CD4-positive, alpha-beta T cell (primary cell): ENCODE measurements at regions not wholly inside any gene's neighbourhood (a gene's known extent, or its start where the extent isn't known, plus 50 kb on each side); places are given as distances from the start of the nearest gene placed in this dataset.

ENCODE experiments used
- ATAC-seq: fragments of 200-7000 bp; cut with Tn5 transposase; one replicate; pipeline ENCODE4 v1.10.0; 2022; ENCODE audit warnings: mild to moderate bottlenecking; ENCODE audit not compliant: poor library complexity
- CTCF ChIA-PET: fragments of 350-600 bp; sonication (Branson Sonifier 250); formaldehyde crosslinking; loops from one replicate; lab custom pipeline; 2021; ENCODE audit warnings: antibody characterized with exemption, inconsistent platforms; lab: Charles Lee
- POLR2A ChIA-PET: fragments of 350-600 bp; sonication (Branson Sonifier 250); formaldehyde crosslinking; loops from one replicate; lab custom pipeline; 2021; ENCODE audit warnings: antibody characterized with exemption, inconsistent platforms; lab: Charles Lee
- DNase-seq, 14 experiments: peaks; one replicate each; pipeline ENCODE4 v3.0.0-alpha.2; 2013 to 2020; ENCODE audit warnings: mixed read lengths in 2 of 14
- H3K27ac ChIP-seq, 2 donors: one replicate each; pipeline versions ENCODE4 v1.5.1 to v1.7.0; 2013; ENCODE audit warnings: low read length in 2 of 2, low read depth in 1 of 2, mild to moderate bottlenecking in 1 of 2
- H3K27me3 ChIP-seq, 2 experiments: 1 replicate in 1 of 2; 2 replicates in 1 of 2; pipeline versions ENCODE4 v1.6.1 to v1.7.0; 2013; ENCODE audit warnings: low read length in 2 of 2, control low read depth in 1 of 2, mild to moderate bottlenecking in 1 of 2, moderate library complexity in 1 of 2; ENCODE audit not compliant: insufficient read depth in 2 of 2, control insufficient read depth in 1 of 2
- H3K36me3 ChIP-seq: one replicate; pipeline ENCODE4 v1.6.1; 2013; ENCODE audit warnings: low read length, control low read depth; ENCODE audit not compliant: insufficient read depth
- H3K4me1 ChIP-seq: one replicate; pipeline ENCODE4 v1.6.1; 2013; ENCODE audit warnings: low read length, control low read depth; ENCODE audit not compliant: insufficient read depth
- H3K4me3 ChIP-seq: one replicate; pipeline ENCODE4 v1.5.1; 2013; ENCODE audit warnings: mild to moderate bottlenecking, low read length, moderate library complexity
- H3K9me3 ChIP-seq, 2 experiments: 1 replicate in 1 of 2; 2 replicates in 1 of 2; pipeline versions ENCODE4 v1.6.1 to v1.7.0; 2013; ENCODE audit warnings: low read length in 2 of 2, mild to moderate bottlenecking in 2 of 2, control low read depth in 1 of 2, moderate library complexity in 1 of 2; ENCODE audit not compliant: control insufficient read depth in 1 of 2, insufficient read depth in 1 of 2
- H3K27ac Mint-ChIP-seq: one replicate; pipeline ENCODE4 v1.8.0; 2020; ENCODE audit warnings: mixed read lengths
- H3K27me3 Mint-ChIP-seq: one replicate; pipeline ENCODE4 v1.8.0; 2021; ENCODE audit warnings: mixed read lengths
- H3K36me3 Mint-ChIP-seq: one replicate; pipeline ENCODE4 v1.8.0; 2021; ENCODE audit warnings: low read depth, mixed read lengths
- H3K4me1 Mint-ChIP-seq: one replicate; pipeline ENCODE4 v1.8.0; 2021; ENCODE audit warnings: low read depth, mixed read lengths
- H3K4me3 Mint-ChIP-seq: one replicate; pipeline ENCODE4 v1.8.0; 2020; ENCODE audit warnings: mild to moderate bottlenecking, mixed read lengths
- H3K9me3 Mint-ChIP-seq: one replicate; pipeline ENCODE4 v1.8.0; 2020; ENCODE audit warnings: mixed read lengths
- intact Hi-C, 2 experiments: fragments of 100-400 bp; cut with DNase I in 1 of 2; cut with micrococcal nuclease in 1 of 2; formaldehyde crosslinking; loops; one replicate each; pipeline versions ENCODE4 v1.15.1 to v1.9.0; 2023 to 2025; cut with DNase I, micrococcal nuclease
- TF ChIP-seq, protein P1 (sequence below): fragments of 200-600 bp; IDR thresholded peaks from one replicate; pipeline ENCODE4 v1.8.0; 2022; ENCODE audit warnings: antibody characterized with exemption, mild to moderate bottlenecking

- CTCF ChIA-PET: no interaction called here
- H3K4me3 Mint-ChIP-seq: no peak overlapping the region
These were observed 403.6 kb downstream of the RRAGC start for GRCh38 chr1:38455829-38456530.

GRCh38 chr1:38454749-38455441 is 404.7 kb downstream of the RRAGC start:
- H3K9me3 ChIP-seq: no peaks in the 10 kb centered on the region
- Mint-ChIP-seq H3K4me1 (no peaks in the 10 kb centered on the region), H3K9me3 (no peaks in the 10 kb centered on the region), H3K27me3 (peaks cover 14% of the 10 kb centered on the region), H3K27ac (no peak overlapping the region), H3K36me3 (no peaks in the 10 kb centered on the region), H3K4me3 (no peak overlapping the region)
- H3K4me1 ChIP-seq: no peaks in the 10 kb centered on the region
- POLR2A ChIA-PET: no interaction called here
- DNase-seq (no peak), ATAC-seq (no peak)
- no peak overlapping the region for H3K27ac ChIP-seq
- H3K36me3 ChIP-seq: no peaks in the 10 kb centered on the region
- H3K4me3 ChIP-seq: no peak overlapping the region
- intact Hi-C loops: no loop called here
- CTCF ChIA-PET: no interaction called here
- H3K27me3 ChIP-seq: peaks cover 0 to 5% of the 10 kb centered on the region in 2 experiments
- TF ChIP-seq, protein P1, sequence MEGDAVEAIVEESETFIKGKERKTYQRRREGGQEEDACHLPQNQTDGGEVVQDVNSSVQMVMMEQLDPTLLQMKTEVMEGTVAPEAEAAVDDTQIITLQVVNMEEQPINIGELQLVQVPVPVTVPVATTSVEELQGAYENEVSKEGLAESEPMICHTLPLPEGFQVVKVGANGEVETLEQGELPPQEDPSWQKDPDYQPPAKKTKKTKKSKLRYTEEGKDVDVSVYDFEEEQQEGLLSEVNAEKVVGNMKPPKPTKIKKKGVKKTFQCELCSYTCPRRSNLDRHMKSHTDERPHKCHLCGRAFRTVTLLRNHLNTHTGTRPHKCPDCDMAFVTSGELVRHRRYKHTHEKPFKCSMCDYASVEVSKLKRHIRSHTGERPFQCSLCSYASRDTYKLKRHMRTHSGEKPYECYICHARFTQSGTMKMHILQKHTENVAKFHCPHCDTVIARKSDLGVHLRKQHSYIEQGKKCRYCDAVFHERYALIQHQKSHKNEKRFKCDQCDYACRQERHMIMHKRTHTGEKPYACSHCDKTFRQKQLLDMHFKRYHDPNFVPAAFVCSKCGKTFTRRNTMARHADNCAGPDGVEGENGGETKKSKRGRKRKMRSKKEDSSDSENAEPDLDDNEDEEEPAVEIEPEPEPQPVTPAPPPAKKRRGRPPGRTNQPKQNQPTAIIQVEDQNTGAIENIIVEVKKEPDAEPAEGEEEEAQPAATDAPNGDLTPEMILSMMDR: no peak

More at GRCh38 chr1:38455829-38456530, 403.6 kb downstream of the RRAGC start:
- H3K27me3 Mint-ChIP-seq: peaks cover 8% of the 10 kb centered on the region
- no peak overlapping the region for H3K27ac Mint-ChIP-seq
- POLR2A ChIA-PET: no interaction called here
- peaks cover 0 to 2% of the 10 kb centered on the region in 2 experiments for H3K27me3 ChIP-seq
- H3K36me3 ChIP-seq: no peaks in the 10 kb centered on the region
- no peaks in the 10 kb centered on the region for H3K36me3 Mint-ChIP-seq
- H3K4me1 Mint-ChIP-seq: no peaks in the 10 kb centered on the region
- TF ChIP-seq, protein P1: no peak
- no peak overlapping the region for H3K4me3 ChIP-seq
- H3K27ac ChIP-seq: no peak overlapping the region
- intact Hi-C loops: no loop called here
- ATAC-seq (no peak), DNase-seq (no peak)
- H3K4me1 ChIP-seq: no peaks in the 10 kb centered on the region
- H3K9me3 ChIP-seq: no peaks in the 10 kb centered on the region
- no peaks in the 10 kb centered on the region for H3K9me3 Mint-ChIP-seq

DNA sequence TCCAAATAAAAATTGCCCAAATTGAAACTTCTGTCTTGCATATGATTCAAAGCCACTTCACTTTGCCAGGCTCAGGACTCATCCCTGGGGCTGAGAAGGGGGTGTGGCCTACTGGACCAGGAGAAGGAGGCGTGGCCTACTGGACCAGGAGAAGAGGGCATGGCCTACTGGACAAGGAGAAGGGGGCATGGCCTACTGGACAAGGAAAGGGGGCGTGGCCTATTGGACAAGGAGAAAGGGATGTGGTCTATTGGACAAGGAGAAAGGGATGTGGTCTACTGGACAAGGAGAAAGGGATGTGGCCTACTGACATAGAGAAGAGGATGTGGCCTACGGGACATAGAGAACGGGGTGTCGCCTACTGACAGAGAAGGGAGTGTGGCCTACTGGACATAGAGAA is 405.3 kb downstream of the RRAGC start:
- no peaks in the 10 kb centered on the region for H3K4me1 ChIP-seq
- ChIA-PET POLR2A (no interaction called here), CTCF (no interaction called here)
- H3K36me3 ChIP-seq: no peaks in the 10 kb centered on the region
- no peaks in the 10 kb centered on the region for H3K4me1 Mint-ChIP-seq
- no peak overlapping the region for H3K27ac Mint-ChIP-seq
- no peaks in the 10 kb centered on the region for H3K9me3 Mint-ChIP-seq
- ATAC-seq: no peak
- H3K4me3 ChIP-seq: no peak overlapping the region
- H3K27ac ChIP-seq: no peak overlapping the region
- no peaks in the 10 kb centered on the region for H3K9me3 ChIP-seq
- no peak overlapping the region for H3K4me3 Mint-ChIP-seq
- peaks cover 14% of the 10 kb centered on the region for H3K27me3 Mint-ChIP-seq
- TF ChIP-seq, protein P1: no peak
- DNase-seq: peak in 1 of 14 experiments; percentile 18
- H3K36me3 Mint-ChIP-seq: no peaks in the 10 kb centered on the region
- peaks cover 0 to 4% of the 10 kb centered on the region in 2 experiments for H3K27me3 ChIP-seq
- intact Hi-C loops: no loop called here
